GM06990 (cell line): ENCODE measurements at regions not wholly inside any gene's neighbourhood (a gene's known extent, or its start where the extent isn't known, plus 50 kb on each side); places are given as distances from the start of the nearest gene placed in this dataset.

Source experiments
- DNase-seq: peaks from one replicate; pipeline ENCODE4 v3.0.0-alpha.2; 2011; ENCODE audit not compliant: insufficient read length; ENCODE audit errors: extremely low read depth
- H3K27me3 ChIP-seq: replicated peaks from 2 replicates; pipeline ENCODE4 v1.6.0; 2011; ENCODE audit warnings: low read length; ENCODE audit not compliant: control insufficient read depth, insufficient read depth
- H3K36me3 ChIP-seq: 2 replicates; pipeline ENCODE4 v1.5.1; 2011; ENCODE audit warnings: low read length; ENCODE audit not compliant: control insufficient read depth, insufficient read depth
- H3K4me3 ChIP-seq: replicated peaks from 2 replicates; pipeline ENCODE4 v1.5.1; 2011; ENCODE audit warnings: low read depth, mild to moderate bottlenecking, control low read depth, low read length
- CTCF ChIP-seq: IDR thresholded peaks from 2 replicates; pipeline ENCODE4 v1.5.1; 2011; ENCODE audit warnings: low read length, control low read depth, mild to moderate bottlenecking, inconsistent platforms; ENCODE audit not compliant: insufficient read depth, poor library complexity, severe bottlenecking

GRCh38 chr18:2301316-2301715 is 270.0 kb downstream of the METTL4 start:
- no peak for DNase-seq
- Histone ChIP-seq H3K36me3 (no peaks in the 10 kb centered on the region), H3K4me3 (no peak overlapping the region), H3K27me3 (no peaks in the 10 kb centered on the region; the same call in 1 of the 2 replicates)
- no peak for TF ChIP-seq CTCF

GRCh38 chr18:2302012-2302411 is 269.3 kb downstream of the METTL4 start:
- Histone ChIP-seq H3K4me3 (no peak overlapping the region), H3K36me3 (no peaks in the 10 kb centered on the region), H3K27me3 (no peaks in the 10 kb centered on the region; the same call in 1 of the 2 replicates)
- TF ChIP-seq CTCF = no peak
- DNase-seq = no peak

- no peak overlapping the region for H3K4me3 ChIP-seq
- no peaks in the 10 kb centered on the region; the same call in 1 of the 2 replicates for H3K27me3 ChIP-seq
- no peak for DNase-seq
- TF ChIP-seq CTCF = no peak
- H3K36me3 ChIP-seq = no peaks in the 10 kb centered on the region
Measured at GRCh38 chr18:2302628-2303516, 268.4 kb downstream of the METTL4 start.

GRCh38 chr18:2303517-2304238 is 267.6 kb downstream of the METTL4 start:
- DNase-seq = no peak
- Histone ChIP-seq H3K4me3 (no peak overlapping the region), H3K27me3 (no peaks in the 10 kb centered on the region; the same call in 1 of the 2 replicates), H3K36me3 (no peaks in the 10 kb centered on the region)
- TF ChIP-seq CTCF = no peak

- no peak overlapping the region for H3K4me3 ChIP-seq
- TF ChIP-seq CTCF = no peak
- no peak for DNase-seq
- H3K36me3 ChIP-seq = no peaks in the 10 kb centered on the region
- no peaks in the 10 kb centered on the region; the same call in 1 of the 2 replicates for H3K27me3 ChIP-seq
Measured at GRCh38 chr18:2304378-2305175, 266.7 kb downstream of the METTL4 start.
